Activated T-cell treated with anti-CD3 and anti-CD28 coated beads, Interleukin-2, amount 50 U/mL, for 72 hours (primary cell): ENCODE measurements at regions not wholly inside any gene's neighbourhood (a gene's known extent, or its start where the extent isn't known, plus 50 kb on each side); places are given as distances from the start of the nearest gene placed in this dataset.

Source experiments
- ATAC-seq, 2 donors: fragments of 150-1000 bp; cut with Tn5 transposase; replicated peaks in 1 of 2; 2 replicates each; pipeline ENCODE4 v1.10.0; 2021; ENCODE audit warnings: moderate library complexity in 2 of 2, mild to moderate bottlenecking in 1 of 2
- DNase-seq, 2 donors: peaks; one replicate each; pipeline ENCODE4 v3.0.0; 2021 to 2022; ENCODE audit warnings: mixed read lengths in 1 of 2
- H3K27ac Mint-ChIP-seq: one replicate; pipeline ENCODE4 v1.8.0; 2022; ENCODE audit warnings: mild to moderate bottlenecking, moderate library complexity, mixed read lengths
- H3K27me3 Mint-ChIP-seq: one replicate; pipeline ENCODE4 v1.8.0; 2022; ENCODE audit warnings: low read depth, mixed read lengths
- H3K36me3 Mint-ChIP-seq, 2 donors: one replicate each; pipeline ENCODE4 v1.8.0; 2022; ENCODE audit warnings: mixed read lengths in 2 of 2, mild to moderate bottlenecking in 1 of 2; ENCODE audit not compliant: insufficient read depth in 2 of 2
- H3K4me1 Mint-ChIP-seq: one replicate; pipeline ENCODE4 v1.8.0; 2022; ENCODE audit warnings: low read depth, mixed read lengths
- H3K4me3 Mint-ChIP-seq, 2 donors: one replicate each; pipeline ENCODE4 v1.8.0; 2022; ENCODE audit warnings: mild to moderate bottlenecking in 2 of 2, mixed read lengths in 2 of 2, moderate library complexity in 2 of 2
- H3K9me3 Mint-ChIP-seq, 2 donors: one replicate each; pipeline ENCODE4 v1.8.0; 2022; ENCODE audit warnings: mixed read lengths in 2 of 2

GRCh38 chr1:108017698-108018097 lies 52.7 kb upstream of the VAV3 start:
- Mint-ChIP-seq H3K27me3 (peaks cover 7% of the 10 kb centered on the region), H3K4me1 (peaks cover 5% of the 10 kb centered on the region), H3K4me3 (no peak overlapping the region), H3K36me3 (no peaks in the 10 kb centered on the region), H3K27ac (no peak overlapping the region), H3K9me3 (peaks cover 2 to 3% of the 10 kb centered on the region in 2 donors)
- no peak for DNase-seq
- ATAC-seq: peak in 1 of 2 donors; percentile 61

DNA sequence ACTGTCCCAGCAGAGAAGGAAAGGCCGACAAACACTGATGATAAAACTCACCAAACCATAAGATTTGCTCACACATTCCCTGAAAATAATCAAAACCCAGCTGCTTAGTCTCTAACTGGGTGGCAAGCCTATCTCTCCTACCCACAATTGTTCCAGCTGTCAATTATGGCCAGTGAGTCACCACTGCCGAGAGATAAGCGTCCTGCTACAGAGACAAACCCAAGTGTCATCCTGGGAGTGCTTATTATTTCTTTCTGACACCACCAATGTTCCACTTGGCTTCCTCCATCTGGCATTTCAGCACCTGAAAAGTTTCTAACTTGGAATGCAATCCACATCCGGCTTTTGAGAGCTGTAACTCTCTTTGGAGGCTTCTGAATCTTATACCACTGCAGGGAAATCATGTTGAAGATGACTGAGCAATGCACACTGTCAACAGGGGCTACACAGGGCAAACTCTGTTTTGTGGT lies 51.5 kb upstream of the VAV3 start:
- DNase-seq (peak; percentile 1 to 4), ATAC-seq (peak; percentile 69 to 71)
- H3K27ac Mint-ChIP-seq: no peak overlapping the region
- peaks cover 5% of the 10 kb centered on the region for H3K4me1 Mint-ChIP-seq
- no peak overlapping the region for H3K4me3 Mint-ChIP-seq
- H3K9me3 Mint-ChIP-seq: peaks cover 2 to 3% of the 10 kb centered on the region in 2 donors
- H3K27me3 Mint-ChIP-seq: peaks cover 7% of the 10 kb centered on the region
- H3K36me3 Mint-ChIP-seq: no peaks in the 10 kb centered on the region
